GM12878 (cell line): ENCODE measurements at regions not wholly inside any gene's neighbourhood (a gene's known extent, or its start where the extent isn't known, plus 50 kb on each side); places are given as distances from the start of the nearest gene placed in this dataset.
"Not testable (repeated sequence)": the region's sequence is repeated elsewhere in the genome, so short reads cannot be mapped to it uniquely, and the experiment has no call there.

Experiments
- ATAC-seq: fragments of 200-7000 bp; cut with Tn5 transposase; 3 replicates; pipeline ENCODE4 v1.9.1; 2020; ENCODE audit warnings: mild to moderate bottlenecking, moderate library complexity
- BruUV-seq: library from RNA; stranded (reverse); fragments of 400-500 nt; replicated peaks from 2 replicates; lab custom pipeline; 2021; lab: Mats Ljungman, UMichigan
- CTCF ChIA-PET: fragments of 300-600 bp; sonication (Branson Sonifier 250); formaldehyde crosslinking; extraction: SDS; loops from one replicate; lab custom pipeline; 2021; ENCODE audit warnings: inconsistent platforms; lab: Yijun Ruan, JAX
- POLR2A ChIA-PET: fragments of 350-600 bp; formaldehyde crosslinking; extraction: SDS; loops from one replicate; lab custom pipeline; 2021; ENCODE audit warnings: inconsistent platforms; lab: Charles Lee
- RAD21 ChIA-PET: fragments of 300-600 bp; sonication (Branson Sonifier 250); formaldehyde crosslinking; loops from one replicate; lab custom pipeline; 2023; ENCODE audit warnings: antibody characterized with exemption; ENCODE audit not compliant: unreplicated experiment; lab: Charles Lee
- SMC1A ChIA-PET: fragments of 300-600 bp; sonication (Branson Sonifier 250); formaldehyde crosslinking; loops from one replicate; lab custom pipeline; 2023; ENCODE audit not compliant: unreplicated experiment, uncharacterized antibody; lab: Charles Lee
- DNase-seq: peaks from one replicate; pipeline ENCODE4 v3.0.0-alpha.2; 2011; ENCODE audit warnings: low read depth, low spot score
- FAIRE-seq: peaks from 3 replicates; lab custom pipeline; 2011; peaks lifted over from hg19 to GRCh38; lab: Jason Lieb, UNC
- H2AFZ ChIP-seq: 2 replicates; pipeline ENCODE4 v1.6.0; 2011; ENCODE audit warnings: low read depth, low read length, control low read depth; ENCODE audit not compliant: control insufficient read depth
- H3K27ac ChIP-seq: 2 replicates; pipeline ENCODE4 v1.5.1; 2011; ENCODE audit warnings: control low read depth; ENCODE audit not compliant: control insufficient read depth, insufficient read depth
- H3K27me3 ChIP-seq, 2 experiments: replicated peaks in 1 of 2; 2 replicates each; pipeline versions ENCODE4 v1.6.0 to v1.6.1; 2011; ENCODE audit warnings: low read length in 1 of 2; ENCODE audit not compliant: control insufficient read depth in 2 of 2, insufficient read depth in 2 of 2
- H3K36me3 ChIP-seq, 2 experiments: 2 replicates each; pipeline ENCODE4 v1.5.1; 2011; ENCODE audit warnings: low read length in 1 of 2; ENCODE audit not compliant: control insufficient read depth in 2 of 2, insufficient read depth in 2 of 2
- H3K4me1 ChIP-seq: 2 replicates; pipeline ENCODE4 v1.6.1; 2011; ENCODE audit warnings: mild to moderate bottlenecking, low read length, moderate library complexity, mixed read lengths; ENCODE audit not compliant: control insufficient read depth, insufficient read depth
- H3K4me2 ChIP-seq: 2 replicates; pipeline ENCODE4 v1.6.0; 2011; ENCODE audit warnings: control low read depth; ENCODE audit not compliant: control insufficient read depth, insufficient read depth
- H3K4me3 ChIP-seq: fragments of 200-600 bp; sonication (generic); 2 replicates; pipeline ENCODE4 v1.5.1; 2016
- H3K79me2 ChIP-seq: 2 replicates; pipeline ENCODE4 v1.6.0; 2011; ENCODE audit warnings: low read length; ENCODE audit not compliant: control insufficient read depth, insufficient read depth
- H3K9ac ChIP-seq: 2 replicates; pipeline ENCODE4 v1.8.0; 2011; ENCODE audit warnings: low read length, control low read depth, mixed read lengths; ENCODE audit not compliant: control insufficient read depth, insufficient read depth
- H3K9me3 ChIP-seq: replicated peaks from 3 replicates; pipeline ENCODE4 v1.5.1; 2011; ENCODE audit warnings: mild to moderate bottlenecking, low read length; ENCODE audit not compliant: control insufficient read depth, insufficient read depth
- H4K20me1 ChIP-seq: 2 replicates; pipeline ENCODE4 v1.6.0; 2011; ENCODE audit not compliant: control insufficient read depth, insufficient read depth
- ESRRA ChIP-seq: IDR thresholded peaks from 2 replicates; pipeline ENCODE4 v1.6.1; 2012; ENCODE audit warnings: mild to moderate bottlenecking, low read length, improper control_type of control experiment
- IKZF2 ChIP-seq, 2 experiments: fragments of 450-650 bp; IDR thresholded peaks; 2 replicates each; pipeline ENCODE4 v1.6.1; 2017; ENCODE audit warnings: mild to moderate bottlenecking in 2 of 2, moderate library complexity in 2 of 2
- KDM1A ChIP-seq: fragments of 200-600 bp; sonication (generic); IDR thresholded peaks from 2 replicates; pipeline ENCODE4 v1.6.1; 2016; ENCODE audit warnings: borderline replicate concordance
- MTA2 ChIP-seq: fragments of 450-650 bp; IDR thresholded peaks from 2 replicates; pipeline ENCODE4 v1.6.1; 2016; ENCODE audit warnings: low read depth, mild to moderate bottlenecking, moderate library complexity
- ZBED1 ChIP-seq: IDR thresholded peaks from 2 replicates; pipeline ENCODE4 v1.6.1; 2016; ENCODE audit warnings: borderline replicate concordance
- ZZZ3 ChIP-seq: IDR thresholded peaks from 2 replicates; pipeline ENCODE4 v1.6.1; 2011; ENCODE audit warnings: low read depth; ENCODE audit not compliant: control insufficient read depth, insufficient read length
- WGBS: methylation state at CpG from one replicate; pipeline ENCODE4 v1.1.6; 2016; ENCODE audit warnings: low lambda C conversion rate; ENCODE audit not compliant: insufficient replicate concordance, insufficient coverage; ENCODE audit errors: missing lambda C conversion rate; 5-methylcytosine and 5-hydroxymethylcytosine counted together
- in situ Hi-C: fragments of 300-500 bp; cut with MboI; formaldehyde crosslinking; loops from 9 replicates; pipeline ENCODE4 v1.14.3; 2018; ENCODE audit warnings: mixed read lengths
- intact Hi-C: fragments of 100-400 bp; cut with micrococcal nuclease; formaldehyde crosslinking; loops from one replicate; pipeline ENCODE4 v1.14.2; 2022; ENCODE audit not compliant: unreplicated experiment
- TF ChIP-seq, protein P1 (sequence below): fragments of 150-350 bp; IDR thresholded peaks from 2 replicates; pipeline ENCODE4 v1.6.1; 2016; ENCODE audit warnings: low read depth, low read length

GRCh38 chr14:96720702-96721101, 76.5 kb upstream of the VRK1 start:
- RAD21 ChIA-PET, H3K4me1 ChIP-seq, FAIRE-seq, DNase-seq, H3K9ac ChIP-seq, H3K27ac ChIP-seq, POLR2A ChIA-PET, H3K36me3 ChIP-seq, SMC1A ChIA-PET, H3K79me2 ChIP-seq, H3K9me3 ChIP-seq, H3K4me3 ChIP-seq, H2AFZ ChIP-seq, BruUV-seq, intact Hi-C loops, H4K20me1 ChIP-seq, ATAC-seq, CTCF ChIA-PET, H3K27me3 ChIP-seq, in situ Hi-C loops, H3K4me2 ChIP-seq: not testable (repeated sequence)
- 36% methylated on average over 6 of the region's 6 CpGs for WGBS

DNA sequence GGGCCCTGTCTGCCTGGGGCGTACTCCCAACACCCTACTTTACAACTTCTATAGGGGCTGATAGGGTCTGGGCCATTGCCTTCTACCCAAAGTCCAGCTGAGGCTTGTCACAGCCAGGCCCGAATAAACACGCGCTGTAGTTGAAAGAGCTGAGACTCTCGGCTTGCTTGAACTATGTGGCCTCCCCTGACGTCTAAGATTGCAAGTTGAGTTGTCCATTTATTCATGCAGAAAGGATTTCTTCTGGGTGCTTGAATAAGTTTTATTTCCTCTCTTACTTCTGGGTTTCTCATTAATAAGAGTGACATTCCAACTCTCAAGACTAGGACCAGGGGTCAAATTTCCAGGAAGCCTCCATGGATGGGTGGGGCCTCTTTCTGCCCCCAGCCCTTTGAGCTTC, 74.4 kb upstream of the VRK1 start:
- ChIA-PET SMC1A (no interaction called here), RAD21 (no interaction called here), POLR2A (no interaction called here), CTCF (no interaction called here)
- no peak for ATAC-seq
- no TSS peak for BruUV-seq
- in situ Hi-C loops (no loop called here), intact Hi-C loops (no loop called here)
- 72% methylated on average over 6 of the region's 6 CpGs for WGBS
- DNase-seq = no peak
- no peak overlapping the region for H3K4me2 ChIP-seq
- no peaks in the 10 kb centered on the region for H3K36me3 ChIP-seq
- H3K27ac ChIP-seq = no peak overlapping the region
- no peak for TF ChIP-seq ESRRA
- no peak for TF ChIP-seq MTA2
- no peak for TF ChIP-seq ZZZ3
- TF ChIP-seq, protein P1, sequence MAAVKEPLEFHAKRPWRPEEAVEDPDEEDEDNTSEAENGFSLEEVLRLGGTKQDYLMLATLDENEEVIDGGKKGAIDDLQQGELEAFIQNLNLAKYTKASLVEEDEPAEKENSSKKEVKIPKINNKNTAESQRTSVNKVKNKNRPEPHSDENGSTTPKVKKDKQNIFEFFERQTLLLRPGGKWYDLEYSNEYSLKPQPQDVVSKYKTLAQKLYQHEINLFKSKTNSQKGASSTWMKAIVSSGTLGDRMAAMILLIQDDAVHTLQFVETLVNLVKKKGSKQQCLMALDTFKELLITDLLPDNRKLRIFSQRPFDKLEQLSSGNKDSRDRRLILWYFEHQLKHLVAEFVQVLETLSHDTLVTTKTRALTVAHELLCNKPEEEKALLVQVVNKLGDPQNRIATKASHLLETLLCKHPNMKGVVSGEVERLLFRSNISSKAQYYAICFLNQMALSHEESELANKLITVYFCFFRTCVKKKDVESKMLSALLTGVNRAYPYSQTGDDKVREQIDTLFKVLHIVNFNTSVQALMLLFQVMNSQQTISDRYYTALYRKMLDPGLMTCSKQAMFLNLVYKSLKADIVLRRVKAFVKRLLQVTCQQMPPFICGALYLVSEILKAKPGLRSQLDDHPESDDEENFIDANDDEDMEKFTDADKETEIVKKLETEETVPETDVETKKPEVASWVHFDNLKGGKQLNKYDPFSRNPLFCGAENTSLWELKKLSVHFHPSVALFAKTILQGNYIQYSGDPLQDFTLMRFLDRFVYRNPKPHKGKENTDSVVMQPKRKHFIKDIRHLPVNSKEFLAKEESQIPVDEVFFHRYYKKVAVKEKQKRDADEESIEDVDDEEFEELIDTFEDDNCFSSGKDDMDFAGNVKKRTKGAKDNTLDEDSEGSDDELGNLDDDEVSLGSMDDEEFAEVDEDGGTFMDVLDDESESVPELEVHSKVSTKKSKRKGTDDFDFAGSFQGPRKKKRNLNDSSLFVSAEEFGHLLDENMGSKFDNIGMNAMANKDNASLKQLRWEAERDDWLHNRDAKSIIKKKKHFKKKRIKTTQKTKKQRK = no peak
- no peak for TF ChIP-seq ZBED1
- no peak for TF ChIP-seq KDM1A
- no peak for TF ChIP-seq IKZF2 (IDR thresholded peaks at IDR 0.05)
- no peaks in the 10 kb centered on the region; a peak in 1 of 4 replicates for H3K27me3 ChIP-seq
- H2AFZ ChIP-seq = no peak overlapping the region
- no peaks in the 10 kb centered on the region for H4K20me1 ChIP-seq
- no peak overlapping the region for H3K4me3 ChIP-seq
- H3K9ac ChIP-seq = no peak overlapping the region
- H3K79me2 ChIP-seq = no peaks in the 10 kb centered on the region
- H3K9me3 ChIP-seq = no peaks in the 10 kb centered on the region
- peaks cover 3% of the 10 kb centered on the region; the same call in 1 of the 2 replicates for H3K4me1 ChIP-seq
- FAIRE-seq = no peak
